ENCODE measurements at regions not wholly inside any gene's neighbourhood (a gene's known extent, or its start where the extent isn't known, plus 50 kb on each side); places are given as distances from the start of the nearest gene placed in this dataset.

GRCh38 chr5:52693280-52693679 is 94.4 kb upstream of the ITGA1 start:
- TF ChIP-seq CTCF (IDR thresholded peaks at IDR 0.05; ENCODE audit: low read depth, low read length, poor library complexity, severe bottlenecking) (no peak), EZH2phosphoT487 (IDR thresholded peaks at IDR 0.05; ENCODE audit: borderline replicate concordance, low read length) (no peak)

All from DOHH2 (cell line).